Left lobe of liver (tissue), 2 donors: ENCODE measurements at regions not wholly inside any gene's neighbourhood (a gene's known extent, or its start where the extent isn't known, plus 50 kb on each side); places are given as distances from the start of the nearest gene placed in this dataset.
"Not testable (repeated sequence)": the region's sequence is repeated elsewhere in the genome, so short reads cannot be mapped to it uniquely, and the experiment has no call there.

Source experiments
- ATAC-seq: fragments of 200-7000 bp; cut with Tn5 transposase; one replicate; pipeline ENCODE4 v1.9.1; 2020; ENCODE audit warnings: mild to moderate bottlenecking, moderate library complexity
- DNase-seq: peaks from one replicate; pipeline ENCODE4 v3.0.0-alpha.2; 2020; ENCODE audit warnings: low spot score
- donor health status: DM: no; HTN: no; CAD: no; lungs with moderate emphysema.
- donor health status: DM: no; HTN: yes; CAD: no.

DNA sequence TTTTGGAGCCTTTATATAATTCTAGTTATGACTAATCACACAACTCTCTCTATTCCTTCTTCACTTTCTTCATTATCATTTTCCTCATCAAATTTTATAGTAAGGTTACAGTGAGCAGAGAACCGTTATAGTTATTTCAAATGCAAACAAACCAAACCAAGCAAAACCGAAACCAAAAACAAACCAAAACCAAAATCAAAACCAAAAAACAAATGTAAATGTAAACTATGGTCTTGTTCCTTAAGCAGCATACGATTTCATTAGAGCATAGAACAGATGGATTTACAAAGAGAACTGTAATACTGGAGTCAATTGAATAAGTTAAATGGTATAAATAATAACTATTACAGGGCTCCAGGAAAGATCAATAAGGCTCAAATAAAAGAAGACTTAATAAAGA, 447.1 kb downstream of the LRRC70 start:
- ATAC-seq = no peak
- DNase-seq = no peak

- no peak for DNase-seq
- no peak for ATAC-seq
Measured at GRCh38 chr5:63022403-63022802, 443.8 kb downstream of the LRRC70 start.

DNA sequence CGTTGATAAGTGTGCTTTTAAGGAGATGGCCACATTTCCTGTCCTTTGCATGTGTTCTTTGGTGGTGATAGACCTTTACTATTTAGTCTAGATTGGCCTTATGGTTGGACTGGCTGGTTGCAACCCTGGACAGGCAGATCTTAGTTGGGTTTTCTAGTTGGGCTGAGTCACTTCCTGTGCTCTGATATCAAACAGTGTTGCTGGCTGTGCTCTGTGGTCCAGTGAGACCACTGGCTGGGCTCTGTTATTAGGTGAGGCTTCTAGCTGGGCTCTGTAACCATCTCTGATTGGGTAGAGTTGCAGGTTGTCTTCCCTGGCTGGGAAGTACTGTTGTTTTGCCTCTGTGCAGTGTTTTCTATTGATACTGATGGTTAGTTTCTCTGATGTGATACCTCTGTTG, 432.5 kb downstream of the LRRC70 start:
- no peak for DNase-seq
- ATAC-seq = no peak

DNA sequence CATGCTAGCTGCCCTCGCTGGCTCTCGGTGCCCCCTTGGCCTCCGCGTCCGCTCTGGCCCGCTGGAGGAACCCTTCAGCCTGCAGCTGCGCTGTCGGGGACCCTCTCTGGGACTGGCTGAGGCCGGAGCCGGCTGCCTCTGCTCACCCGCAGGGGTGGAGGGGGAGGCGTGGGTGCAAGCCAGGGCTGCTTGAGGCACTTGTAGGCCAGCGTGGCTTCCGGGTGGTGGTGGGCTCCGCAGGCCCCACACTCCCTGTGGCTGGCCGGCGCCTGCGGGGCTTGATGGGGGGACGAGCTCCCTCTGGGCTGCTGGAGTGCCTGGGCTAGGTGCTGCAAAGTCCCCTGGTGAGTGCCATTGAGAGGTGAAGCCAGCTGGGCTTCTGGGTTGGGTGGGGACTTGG, 429.6 kb downstream of the LRRC70 start:
- ATAC-seq (no peak), DNase-seq (no peak)

DNA sequence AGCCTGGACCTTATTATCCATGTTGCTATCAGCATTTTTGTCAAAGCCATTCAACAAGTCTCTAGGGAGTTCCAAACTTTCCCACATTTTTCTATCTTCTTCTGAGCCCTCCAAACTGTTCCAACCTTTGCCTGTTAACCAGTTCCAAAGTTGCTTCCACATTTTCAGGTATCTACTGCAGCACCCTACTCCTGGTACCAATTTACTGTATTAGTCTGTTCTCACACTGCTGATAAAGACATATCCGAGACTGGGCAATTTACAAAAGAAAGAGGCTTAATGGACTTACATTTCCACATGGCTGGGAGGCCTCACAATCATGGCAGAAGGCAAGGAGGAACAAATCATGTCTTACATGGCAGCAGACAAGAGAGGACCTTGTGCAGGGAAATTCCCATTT, 416.2 kb downstream of the LRRC70 start:
- DNase-seq, ATAC-seq: not testable (repeated sequence)

DNA sequence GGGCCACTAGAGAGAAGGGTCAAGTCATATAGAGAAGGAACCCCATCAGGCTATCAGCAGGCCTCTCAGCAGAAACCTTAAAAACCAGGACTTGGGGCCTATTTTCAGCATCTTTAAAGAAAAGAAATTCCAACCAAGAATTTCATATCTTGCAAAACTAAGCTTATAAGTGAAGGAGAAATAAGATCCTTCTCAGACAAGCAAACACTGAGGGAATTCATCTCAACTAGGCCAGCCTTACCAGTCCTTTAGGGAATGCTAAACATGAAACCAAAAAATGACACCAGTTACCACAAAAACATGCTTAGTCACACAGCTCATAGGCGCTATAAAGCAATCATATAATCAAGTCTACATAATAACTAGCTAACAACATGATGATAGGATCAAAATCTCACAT, 407.1 kb downstream of the LRRC70 start:
- DNase-seq (no peak), ATAC-seq (no peak)

DNA sequence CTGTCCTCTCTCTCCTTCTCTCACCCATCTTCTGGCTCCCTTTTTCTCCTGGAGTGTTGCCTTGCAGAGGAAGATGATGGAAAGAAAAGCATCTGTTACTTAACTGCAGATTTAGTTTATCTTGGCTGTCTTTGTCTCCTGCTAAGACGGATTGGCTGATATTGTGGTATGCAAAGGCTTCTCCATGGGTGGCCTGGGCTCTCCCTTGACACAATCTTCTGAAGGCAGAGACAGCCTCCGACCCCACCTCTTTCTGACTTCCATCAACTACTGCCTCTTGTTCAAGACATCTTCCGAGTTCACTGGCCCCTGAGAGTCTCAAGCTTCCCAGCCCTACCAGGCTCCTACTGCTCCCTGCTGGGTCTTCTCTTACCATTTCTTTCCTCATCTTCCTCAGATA, 403.7 kb downstream of the LRRC70 start:
- DNase-seq = no peak
- ATAC-seq = no peak

DNA sequence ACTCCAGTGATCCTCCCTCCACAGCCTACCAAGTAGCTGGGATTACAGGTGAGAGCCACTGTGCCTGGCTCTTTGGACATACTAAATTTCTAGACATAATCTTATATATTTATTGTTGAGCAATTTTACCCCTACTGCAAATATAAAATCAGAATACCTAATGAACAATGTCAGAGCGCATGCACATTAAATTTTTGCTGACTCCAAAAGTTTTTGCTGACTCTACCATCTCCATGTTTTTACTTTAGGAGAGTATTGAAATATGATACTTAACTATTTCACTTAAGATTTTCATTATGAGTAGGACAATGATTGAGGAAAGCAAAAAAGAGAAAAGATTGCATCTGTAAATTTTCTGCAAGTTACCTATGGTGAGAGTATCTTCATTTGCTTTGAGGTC, 402.3 kb downstream of the LRRC70 start:
- ATAC-seq = no peak
- no peak for DNase-seq

DNA sequence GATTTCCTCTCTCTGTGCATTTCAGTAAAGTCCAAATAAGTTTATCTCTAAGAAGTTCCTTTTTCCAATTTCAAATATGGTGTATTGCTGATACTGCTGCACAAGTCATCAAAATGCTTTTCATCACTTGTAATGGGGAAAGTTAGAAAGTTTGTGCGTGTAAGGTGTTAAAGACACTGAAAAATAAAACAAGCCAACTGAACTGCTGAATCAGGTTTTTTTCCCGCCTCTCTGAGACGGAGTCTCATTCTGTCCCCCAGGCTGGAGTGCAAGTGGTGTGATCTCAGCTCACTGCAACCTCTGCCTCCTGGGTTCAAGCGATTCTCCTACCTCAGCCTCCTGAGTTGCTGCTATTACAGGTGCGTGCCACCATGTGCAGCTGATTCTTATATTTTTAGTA, 400.9 kb downstream of the LRRC70 start:
- ATAC-seq (no peak), DNase-seq (no peak)

GRCh38 chr5:62977661-62978060, 399.0 kb downstream of the LRRC70 start:
- DNase-seq = no peak
- no peak for ATAC-seq

DNA sequence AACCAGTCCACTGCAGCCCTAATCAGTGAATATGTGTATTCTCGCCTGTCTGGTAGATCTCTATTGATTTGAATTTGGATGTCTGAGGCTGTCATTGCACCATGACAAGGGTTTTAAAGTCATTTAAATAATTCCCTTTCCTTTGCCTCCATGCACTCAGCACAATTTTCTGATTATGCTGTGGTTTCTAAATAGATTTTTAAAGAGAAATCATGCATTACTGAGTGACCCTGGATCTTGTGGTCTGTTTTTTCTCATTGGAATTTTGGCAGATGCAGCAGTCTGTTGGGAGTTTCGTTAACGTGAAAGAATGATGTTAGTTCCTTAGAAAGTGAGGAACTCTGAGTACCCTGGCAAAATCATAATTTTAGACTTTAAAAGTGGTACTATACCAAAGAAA, 396.0 kb downstream of the LRRC70 start:
- no peak for ATAC-seq
- DNase-seq = no peak

DNA sequence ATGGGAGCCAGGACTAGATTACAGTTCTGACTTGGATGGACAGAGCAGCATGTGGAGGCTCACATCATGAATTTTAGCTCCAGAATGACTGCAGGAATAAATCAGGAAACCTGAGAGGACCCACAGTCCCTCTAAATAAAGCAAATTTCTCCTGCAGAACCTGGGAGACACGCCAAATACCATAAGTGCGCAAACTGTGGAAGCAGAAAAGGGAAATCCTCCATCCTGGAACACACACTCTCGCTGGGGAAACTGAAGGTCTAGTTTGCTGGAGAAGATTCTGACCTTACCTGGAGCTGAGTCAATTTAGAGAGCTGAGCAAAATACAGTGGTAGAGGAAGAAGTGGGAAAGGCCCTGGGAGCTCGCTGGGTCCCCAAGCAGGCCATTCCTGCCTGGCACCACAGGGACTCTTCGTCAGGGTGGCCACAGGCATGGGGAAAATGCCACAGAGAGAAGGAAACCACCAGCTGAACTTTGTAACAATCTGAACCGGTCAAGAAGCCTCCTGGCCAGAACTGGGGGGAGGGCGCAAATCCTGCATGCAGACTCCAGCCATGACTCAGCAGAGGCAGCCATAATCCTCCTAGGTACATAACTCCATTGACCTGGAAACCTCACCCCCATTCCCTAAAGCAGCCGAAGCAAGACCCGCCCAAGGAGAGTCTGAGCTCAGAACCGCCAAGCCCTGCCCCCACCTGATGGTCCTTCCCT, 390.9 kb downstream of the LRRC70 start:
- ATAC-seq (no peak), DNase-seq (no peak)

DNA sequence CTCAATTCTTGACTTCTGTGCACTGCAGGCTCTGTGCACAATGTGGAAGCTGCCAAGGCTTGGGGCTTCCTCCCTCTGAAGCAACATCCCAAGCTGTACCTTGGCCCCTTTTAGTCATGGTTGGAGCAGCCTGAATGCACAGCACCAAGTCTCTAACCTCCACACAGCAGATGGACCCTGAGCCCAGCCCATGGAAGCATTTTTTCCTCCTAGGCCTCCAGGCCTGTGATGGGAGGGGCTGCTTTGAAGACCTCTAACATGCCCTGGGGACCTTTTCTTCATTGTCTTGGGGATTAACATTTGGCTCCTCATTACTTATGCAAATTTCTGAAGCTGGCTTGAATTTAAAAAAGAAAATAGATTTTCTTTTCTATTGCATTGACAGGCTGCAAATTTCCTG, 385.8 kb downstream of the LRRC70 start:
- no peak for DNase-seq
- no peak for ATAC-seq

- ATAC-seq = no peak
- no peak for DNase-seq
Measured at GRCh38 chr5:62960781-62961180, 382.2 kb downstream of the LRRC70 start.

DNA sequence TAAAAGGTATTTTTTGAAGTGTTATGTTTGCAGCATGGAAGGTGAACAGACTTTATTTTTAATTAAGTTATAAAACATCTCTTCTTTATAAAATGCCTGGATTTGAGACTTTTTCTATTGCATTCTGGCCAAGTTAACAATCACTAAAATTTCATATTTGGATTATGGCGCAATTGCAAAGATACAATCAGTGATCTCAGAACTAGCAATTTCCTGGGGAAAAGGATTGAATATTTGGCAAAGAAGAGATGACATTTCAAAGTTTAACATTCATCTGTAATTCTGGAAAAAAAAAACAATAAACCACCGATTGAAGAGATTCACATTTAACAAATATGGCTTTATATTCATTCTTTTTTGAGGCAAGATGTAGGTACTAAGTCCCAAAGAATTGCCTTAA, 378.0 kb downstream of the LRRC70 start:
- ATAC-seq = no peak
- DNase-seq = no peak

DNA sequence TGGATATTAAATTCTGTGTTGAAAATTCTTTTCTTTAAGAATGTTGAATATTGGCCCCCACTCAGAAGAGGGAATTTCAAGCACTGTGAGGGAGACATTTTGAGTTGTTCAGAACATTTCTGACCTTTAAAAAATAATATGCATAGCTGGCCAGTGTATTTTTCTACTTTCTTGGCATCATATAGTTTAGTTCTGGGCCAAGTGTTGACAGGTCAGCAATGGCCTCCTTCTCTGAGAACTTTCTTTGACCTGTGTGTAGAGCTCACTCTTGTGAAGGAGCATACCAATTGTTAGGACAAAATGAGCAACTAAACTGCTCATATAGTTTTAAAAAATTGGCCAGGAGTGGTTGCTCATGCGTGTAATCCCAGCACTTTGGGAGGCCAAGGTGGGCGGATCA, 376.0 kb downstream of the LRRC70 start:
- ATAC-seq (no peak), DNase-seq (no peak)

DNA sequence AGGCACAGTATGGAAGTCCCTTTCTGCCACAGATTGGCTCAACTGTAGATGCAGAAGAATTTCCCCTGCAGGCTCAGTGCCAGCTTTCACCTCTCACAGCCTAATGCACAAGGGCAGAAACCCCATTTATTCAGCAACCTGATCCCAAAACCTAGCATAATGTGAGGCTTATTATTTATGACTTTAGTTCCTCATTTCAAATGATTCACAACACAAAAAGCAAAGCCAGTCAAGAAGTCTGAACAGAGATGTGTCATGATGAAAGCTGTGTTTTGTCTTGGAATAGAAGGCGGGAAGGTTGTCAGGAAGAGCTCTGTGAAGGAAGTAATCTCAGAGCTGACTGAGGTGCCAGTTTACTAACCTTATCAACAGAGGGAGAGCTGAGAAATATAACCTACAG, 369.7 kb downstream of the LRRC70 start:
- no peak for DNase-seq
- no peak for ATAC-seq

- ATAC-seq = no peak
- no peak for DNase-seq
Measured at GRCh38 chr5:62942384-62942783, 363.8 kb downstream of the LRRC70 start.

- ATAC-seq (no peak), DNase-seq (no peak)
Measured at GRCh38 chr5:62938927-62939326, 360.3 kb downstream of the LRRC70 start.

- peak; percentile 83 for ATAC-seq
- no peak for DNase-seq
Measured at GRCh38 chr5:62937661-62938558, 359.3 kb downstream of the LRRC70 start.

GRCh38 chr5:62935660-62936059, 357.0 kb downstream of the LRRC70 start:
- no peak for DNase-seq
- ATAC-seq = peak; percentile 67

- DNase-seq (peak; percentile 45), ATAC-seq (peak; percentile 62)
Measured at GRCh38 chr5:62934319-62934718, 355.7 kb downstream of the LRRC70 start.
